DND-41 (cell line): ENCODE measurements at regions not wholly inside any gene's neighbourhood (a gene's known extent, or its start where the extent isn't known, plus 50 kb on each side); places are given as distances from the start of the nearest gene placed in this dataset.

ENCODE experiments used
- EZH2 ChIP-seq: IDR thresholded peaks from 3 replicates; pipeline ENCODE4 v1.6.1; 2012; ENCODE audit warnings: borderline replicate concordance, low read depth, mild to moderate bottlenecking, moderate library complexity, low read length, inconsistent platforms; ENCODE audit not compliant: severe bottlenecking
- TF ChIP-seq, protein P1 (sequence below): IDR thresholded peaks from 2 replicates; pipeline ENCODE4 v1.5.1; 2012; ENCODE audit warnings: borderline replicate concordance, low read length, moderate library complexity, mild to moderate bottlenecking; ENCODE audit not compliant: poor library complexity, severe bottlenecking; ENCODE audit errors: extremely low read depth

DNA sequence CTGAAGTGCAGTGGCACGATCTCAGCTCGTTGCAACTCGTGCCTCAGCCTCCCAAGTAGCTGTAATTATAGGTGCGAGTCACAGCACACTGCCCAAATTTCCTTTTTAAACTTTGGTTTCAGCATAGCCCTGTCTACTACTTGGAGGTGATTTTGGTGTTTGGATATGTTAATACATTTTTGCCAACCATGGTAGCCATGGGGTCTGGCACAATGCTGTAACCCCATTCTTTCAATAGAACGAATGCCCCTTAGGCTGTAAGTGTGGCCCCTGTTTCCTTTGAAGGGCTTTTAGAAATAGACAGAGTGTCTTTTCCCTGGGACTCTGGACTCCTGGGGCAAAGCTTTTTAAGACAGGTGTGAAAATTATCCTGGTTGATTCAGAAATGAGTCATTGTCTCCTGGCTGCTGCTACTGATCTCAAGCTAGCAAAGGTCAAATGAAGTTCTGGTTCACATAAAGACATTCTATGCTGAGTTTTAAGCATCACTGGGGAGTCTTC is 141.1 kb upstream of the RUNX1 start:
- TF ChIP-seq EZH2 = no peak
- TF ChIP-seq, protein P1, sequence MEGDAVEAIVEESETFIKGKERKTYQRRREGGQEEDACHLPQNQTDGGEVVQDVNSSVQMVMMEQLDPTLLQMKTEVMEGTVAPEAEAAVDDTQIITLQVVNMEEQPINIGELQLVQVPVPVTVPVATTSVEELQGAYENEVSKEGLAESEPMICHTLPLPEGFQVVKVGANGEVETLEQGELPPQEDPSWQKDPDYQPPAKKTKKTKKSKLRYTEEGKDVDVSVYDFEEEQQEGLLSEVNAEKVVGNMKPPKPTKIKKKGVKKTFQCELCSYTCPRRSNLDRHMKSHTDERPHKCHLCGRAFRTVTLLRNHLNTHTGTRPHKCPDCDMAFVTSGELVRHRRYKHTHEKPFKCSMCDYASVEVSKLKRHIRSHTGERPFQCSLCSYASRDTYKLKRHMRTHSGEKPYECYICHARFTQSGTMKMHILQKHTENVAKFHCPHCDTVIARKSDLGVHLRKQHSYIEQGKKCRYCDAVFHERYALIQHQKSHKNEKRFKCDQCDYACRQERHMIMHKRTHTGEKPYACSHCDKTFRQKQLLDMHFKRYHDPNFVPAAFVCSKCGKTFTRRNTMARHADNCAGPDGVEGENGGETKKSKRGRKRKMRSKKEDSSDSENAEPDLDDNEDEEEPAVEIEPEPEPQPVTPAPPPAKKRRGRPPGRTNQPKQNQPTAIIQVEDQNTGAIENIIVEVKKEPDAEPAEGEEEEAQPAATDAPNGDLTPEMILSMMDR = no peak
